OCI-LY3 (cell line): ENCODE measurements at regions not wholly inside any gene's neighbourhood (a gene's known extent, or its start where the extent isn't known, plus 50 kb on each side); places are given as distances from the start of the nearest gene placed in this dataset.
"Not testable (repeated sequence)": the region's sequence is repeated elsewhere in the genome, so short reads cannot be mapped to it uniquely, and the experiment has no call there.

Experiments
- CTCF ChIP-seq: fragments of 200-600, 300-600 bp; sonication (generic); IDR thresholded peaks from 2 replicates; pipeline ENCODE4 v1.5.1; 2014; ENCODE audit warnings: antibody characterized with exemption, low read length, low read depth
- EZH2phosphoT487 ChIP-seq: fragments of 200-600 bp; shearing (Covaris generic); IDR thresholded peaks from 2 replicates; pipeline ENCODE4 v1.6.1; 2018; ENCODE audit warnings: antibody characterized with exemption, mixed run types, low read depth

GRCh38 chr6:79806661-79807060 is 140.7 kb downstream of the ELOVL4 start:
- TF ChIP-seq CTCF, EZH2phosphoT487: not testable (repeated sequence)
